Hypothalamus (tissue), 51 donors: ENCODE measurements at regions not wholly inside any gene's neighbourhood (a gene's known extent, or its start where the extent isn't known, plus 50 kb on each side); places are given as distances from the start of the nearest gene placed in this dataset.
"Not testable (repeated sequence)": the region's sequence is repeated elsewhere in the genome, so short reads cannot be mapped to it uniquely, and the experiment has no call there.

Source experiments
- DNase-seq, 51 donors: peaks; one replicate each; lab custom pipeline; 2025; lab: John Stamatoyannopoulos, UW

- DNase-seq = no peak
Observed at GRCh38 chr9:115300116-115300515, 182.2 kb upstream of the TNC start.

DNA sequence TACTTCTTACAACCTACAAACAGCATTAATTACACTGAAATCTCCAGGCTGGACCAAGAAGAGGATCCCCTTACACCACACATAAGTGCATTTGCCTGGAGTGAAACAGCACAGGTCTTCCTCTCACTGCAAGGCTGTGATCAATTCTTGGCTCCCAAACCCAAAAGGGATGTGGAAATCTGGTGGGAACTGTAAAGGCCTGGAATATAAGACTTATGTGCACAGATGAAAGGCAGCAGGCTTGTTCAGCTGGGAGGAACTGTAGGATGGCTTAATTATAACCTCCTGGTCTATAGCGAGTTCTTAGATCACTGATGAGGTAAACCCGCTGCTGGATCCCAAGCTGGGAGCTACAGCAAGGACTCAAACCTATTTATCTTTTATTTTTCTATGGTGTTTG is 182.9 kb upstream of the TNC start:
- DNase-seq = no peak

- DNase-seq = no peak
Observed at GRCh38 chr9:115301581-115301980, 183.6 kb upstream of the TNC start.

DNA sequence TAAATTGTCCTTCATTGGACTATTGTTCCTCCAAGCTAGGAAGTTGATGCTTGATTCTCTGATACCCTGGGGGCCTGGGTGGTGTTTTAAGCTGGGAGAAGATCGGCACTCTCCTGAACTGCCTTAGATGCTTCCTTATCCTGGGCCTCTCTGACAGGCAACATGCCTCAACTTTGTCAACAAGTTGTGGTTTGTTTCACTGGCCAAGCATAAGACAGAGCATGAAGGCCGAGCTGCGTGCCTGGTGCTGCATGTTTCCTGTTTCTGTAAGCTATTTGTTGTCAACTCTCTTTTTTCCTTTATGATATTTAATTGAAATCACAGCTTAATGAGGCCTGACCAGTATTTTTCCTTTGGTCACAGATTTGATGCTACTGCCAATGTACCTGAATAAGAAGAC is 187.6 kb upstream of the TNC start:
- no peak for DNase-seq

DNA sequence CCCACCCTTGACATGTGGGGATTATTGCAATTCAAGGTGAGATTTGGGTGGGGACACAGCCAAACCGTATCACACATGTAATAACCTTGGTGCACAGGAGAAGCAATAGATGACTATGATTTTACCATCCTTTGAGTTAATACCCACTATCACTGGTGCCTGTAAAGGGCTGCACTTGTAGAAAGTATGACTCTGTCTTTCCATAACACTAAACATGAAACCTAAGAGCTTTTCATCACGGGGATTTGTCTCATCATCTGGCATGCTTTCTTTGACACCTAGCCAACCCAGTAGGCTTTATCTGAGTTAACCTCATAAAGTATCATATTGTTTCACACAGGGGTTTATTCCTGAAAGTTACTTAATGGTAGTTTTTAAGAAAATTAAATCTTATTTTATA is 188.9 kb upstream of the TNC start:
- no peak for DNase-seq

DNA sequence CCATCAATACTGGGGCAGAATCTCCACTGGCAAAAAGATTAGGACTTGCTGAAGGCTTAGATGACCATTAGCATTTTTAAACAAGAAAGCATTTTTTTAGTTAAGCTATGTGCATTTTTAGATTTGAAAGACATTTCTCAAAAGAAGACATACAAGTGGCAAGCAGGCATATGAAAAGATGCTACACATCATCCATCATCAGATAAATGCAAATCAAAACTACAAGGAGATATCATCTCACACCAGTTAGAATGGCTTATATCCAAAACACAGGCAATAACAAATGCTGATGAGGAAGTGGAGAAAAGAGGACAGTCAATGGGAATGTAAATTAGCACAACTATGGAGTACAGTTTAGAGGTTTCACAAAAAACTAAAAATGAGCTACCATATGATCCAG is 195.6 kb upstream of the TNC start:
- no peak for DNase-seq

GRCh38 chr9:115326461-115326860 is 208.5 kb upstream of the TNC start:
- no peak for DNase-seq

GRCh38 chr9:115327436-115328122 is 209.6 kb upstream of the TNC start:
- DNase-seq = no peak

- peak in 1 of 51 donors; percentile 5 for DNase-seq
Observed at GRCh38 chr9:115328228-115328627, 210.3 kb upstream of the TNC start.

- DNase-seq = no peak
Observed at GRCh38 chr9:115328677-115329076, 210.7 kb upstream of the TNC start.

- peak in 5 of 51 donors; percentile 1 to 21 (median 3) for DNase-seq
Observed at GRCh38 chr9:115333277-115334070, 215.5 kb upstream of the TNC start.

DNA sequence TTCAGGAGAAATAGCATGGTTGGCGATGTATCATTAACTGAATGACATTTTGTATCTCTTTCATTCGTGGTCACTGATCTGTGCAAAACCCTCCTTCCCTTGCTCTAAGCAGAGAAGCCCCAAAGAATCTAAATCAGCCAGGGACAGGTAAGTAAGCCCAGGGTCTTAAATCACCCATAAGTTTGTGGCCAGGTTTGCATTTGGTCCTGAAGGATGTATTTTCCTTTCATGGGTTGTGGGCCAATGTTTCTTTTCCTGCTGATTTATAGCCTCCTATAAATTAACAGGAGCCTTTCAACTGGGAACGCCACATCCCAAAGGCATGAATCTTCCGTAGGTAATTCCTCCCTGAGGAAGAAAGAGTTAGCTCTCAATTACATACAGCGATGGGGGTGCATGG is 217.5 kb upstream of the TNC start:
- no peak for DNase-seq

GRCh38 chr9:115340314-115340713 is 222.4 kb upstream of the TNC start:
- no peak for DNase-seq

GRCh38 chr9:115341426-115341825 is 223.5 kb upstream of the TNC start:
- no peak for DNase-seq

GRCh38 chr9:115347776-115348175 is 229.8 kb upstream of the TNC start:
- not testable (repeated sequence) for DNase-seq

GRCh38 chr9:115348936-115349335 is 231.0 kb upstream of the TNC start:
- not testable (repeated sequence) for DNase-seq

DNA sequence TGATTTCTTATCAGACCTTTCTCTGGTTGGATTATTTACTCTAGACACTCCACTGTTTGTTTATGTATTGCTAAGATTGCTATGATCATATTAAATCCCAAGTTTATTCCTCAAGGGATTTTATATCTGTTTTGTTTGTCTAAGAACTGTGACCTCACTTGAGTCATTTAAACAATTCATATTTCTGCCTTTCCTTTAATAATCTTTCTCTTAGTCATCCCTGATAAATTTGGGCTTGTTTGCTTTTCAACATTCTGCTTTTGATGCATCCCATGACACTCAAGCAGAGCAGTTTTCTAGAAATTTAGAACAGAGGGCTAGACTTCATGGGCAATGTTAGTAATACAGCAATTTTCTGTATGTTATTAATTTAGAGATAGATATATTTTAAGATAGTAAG is 231.6 kb upstream of the TNC start:
- DNase-seq = no peak

DNA sequence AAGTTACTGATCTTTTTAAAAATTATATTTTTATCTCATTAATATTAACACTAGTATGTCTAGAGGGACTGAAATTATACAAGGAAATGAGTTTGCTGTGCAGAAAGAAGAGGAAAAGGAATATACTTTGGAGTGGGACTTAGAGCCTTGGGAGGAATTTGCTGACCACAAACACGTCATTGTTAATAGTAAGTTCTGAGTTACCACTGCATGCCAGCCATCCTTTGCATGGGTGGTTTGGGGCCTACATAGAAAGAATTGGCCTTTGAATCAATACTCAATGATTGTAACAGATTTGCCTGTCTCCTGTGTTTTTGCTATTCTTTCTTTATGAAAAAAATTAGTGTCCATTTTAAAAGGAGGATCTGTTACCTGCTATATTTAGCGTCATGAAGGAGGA is 232.6 kb upstream of the TNC start:
- DNase-seq = no peak

DNA sequence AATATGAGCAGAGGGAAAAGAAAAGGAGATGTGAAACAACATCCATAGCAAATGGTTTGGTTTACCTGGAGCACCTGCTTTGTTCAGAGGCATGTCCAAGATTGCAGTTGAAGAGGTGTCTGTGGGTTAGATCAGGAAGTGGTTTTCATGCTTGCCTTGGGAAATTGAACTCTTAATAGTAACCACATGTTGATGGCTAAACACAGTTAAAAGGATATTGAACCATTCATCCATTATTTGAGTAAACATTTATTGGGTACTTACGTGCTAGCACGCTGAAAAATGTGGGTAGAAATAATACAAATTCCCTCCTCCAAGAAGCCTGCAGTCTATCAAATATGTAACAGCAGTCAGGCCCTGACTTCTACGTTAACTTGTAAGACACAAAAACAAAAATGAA is 235.7 kb upstream of the TNC start:
- no peak for DNase-seq

- no peak for DNase-seq
Observed at GRCh38 chr9:115357821-115358220, 239.9 kb upstream of the TNC start.

DNA sequence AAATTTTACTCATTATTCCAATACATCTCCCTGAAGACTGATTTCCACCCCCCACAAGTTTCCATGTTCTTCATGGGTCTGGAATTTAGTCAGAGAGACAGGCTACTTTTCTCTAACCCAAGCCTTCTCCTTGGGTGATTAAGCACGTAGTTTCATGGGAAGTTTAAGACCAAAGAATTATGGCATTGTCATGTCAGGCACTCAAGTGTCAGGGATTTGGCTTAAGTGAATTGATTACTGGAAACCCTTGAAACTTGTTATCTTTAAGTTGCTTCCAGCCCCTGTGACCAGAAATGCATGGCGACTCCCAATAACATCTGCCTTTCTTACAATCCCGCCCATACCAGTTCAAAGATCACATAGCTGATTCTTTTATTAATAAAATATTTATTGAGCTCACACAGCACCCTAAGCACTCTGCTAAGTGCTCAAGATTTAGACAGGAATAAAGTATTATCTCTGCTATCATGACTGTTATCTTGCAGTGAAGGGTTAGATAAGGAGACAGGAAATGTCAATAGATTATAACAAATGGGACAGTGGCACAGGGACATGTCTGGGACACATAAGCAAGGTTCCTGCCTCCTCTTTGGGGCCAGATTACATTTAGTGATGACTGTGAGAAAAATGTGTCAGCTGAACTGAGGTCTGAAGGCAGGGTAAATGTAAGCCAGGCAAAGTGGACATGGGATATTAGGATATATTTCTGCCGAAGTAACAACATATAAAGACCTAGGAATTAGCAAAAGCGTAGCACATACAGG is 241.2 kb upstream of the TNC start:
- DNase-seq = no peak

- DNase-seq = no peak
Observed at GRCh38 chr9:115360122-115360521, 242.2 kb upstream of the TNC start.
